H1 (cell line): ENCODE measurements at regions not wholly inside any gene's neighbourhood (a gene's known extent, or its start where the extent isn't known, plus 50 kb on each side); places are given as distances from the start of the nearest gene placed in this dataset.

Experiments
- CTCF ChIA-PET: fragments of 300-600 bp; sonication (Branson Sonifier 250); formaldehyde crosslinking; loops from one replicate; lab custom pipeline; 2021; ENCODE audit not compliant: partially characterized antibody; lab: Charles Lee
- POLR2A ChIA-PET: fragments of 300-600 bp; sonication (Branson Sonifier 250); formaldehyde crosslinking; loops from one replicate; lab custom pipeline; 2021; ENCODE audit warnings: inconsistent platforms; ENCODE audit not compliant: partially characterized antibody; lab: Charles Lee
- DNase-seq, 2 experiments: peaks; one replicate each; pipeline versions ENCODE4 v3.0.0 to v3.0.0-alpha.2; 2010 to 2022; ENCODE audit warnings: low spot score in 2 of 2, low read depth in 1 of 2, mixed read lengths in 1 of 2
- FAIRE-seq: peaks from 2 replicates; lab custom pipeline; 2011; peaks lifted over from hg19 to GRCh38; lab: Jason Lieb, UNC
- H2AFZ ChIP-seq: 2 replicates; pipeline ENCODE4 v1.8.1; 2012; ENCODE audit warnings: low read length, inconsistent platforms
- H2AK5ac ChIP-seq: 2 replicates; pipeline ENCODE4 v1.6.1; 2013; ENCODE audit warnings: low read depth, low read length
- H2BK120ac ChIP-seq: replicated peaks from 2 replicates; pipeline ENCODE3; 2013; ENCODE audit warnings: low read depth, low read length, inconsistent platforms
- H2BK12ac ChIP-seq: 2 replicates; pipeline ENCODE4 v1.6.1; 2013; ENCODE audit warnings: low read depth, low read length
- H2BK15ac ChIP-seq: 2 replicates; pipeline ENCODE4 v1.6.1; 2013; ENCODE audit warnings: low read length
- H2BK20ac ChIP-seq: 2 replicates; pipeline ENCODE4 v1.6.1; 2013; ENCODE audit warnings: low read length
- H2BK5ac ChIP-seq: 2 replicates; pipeline ENCODE4 v1.6.1; 2013; ENCODE audit warnings: low read depth, low read length
- H3K14ac ChIP-seq: 2 replicates; pipeline ENCODE4 v1.6.1; 2013; ENCODE audit warnings: inconsistent platforms; ENCODE audit not compliant: insufficient read length
- H3K18ac ChIP-seq: 2 replicates; pipeline ENCODE4 v1.6.1; 2013; ENCODE audit warnings: low read length; ENCODE audit errors: extremely low read depth
- H3K23ac ChIP-seq: 2 replicates; pipeline ENCODE4 v1.6.1; 2013; ENCODE audit warnings: inconsistent platforms; ENCODE audit not compliant: insufficient read length
- H3K23me2 ChIP-seq: 2 replicates; pipeline ENCODE4 v1.6.1; 2013; ENCODE audit warnings: low read depth, low read length
- H3K27ac ChIP-seq: 2 replicates; pipeline ENCODE4 v1.6.1; 2011; ENCODE audit warnings: low read depth, low read length, inconsistent platforms
- H3K27me3 ChIP-seq, 4 experiments: replicated peaks in 1 of 4; 1 replicate in 1 of 4; 2 replicates in 3 of 4; pipeline versions ENCODE4 v1.6.1 to v1.8.1; 2011 to 2013; ENCODE audit warnings: low read length in 3 of 4, mild to moderate bottlenecking in 3 of 4, inconsistent platforms in 2 of 4, mixed read lengths in 2 of 4, moderate library complexity in 1 of 4; ENCODE audit not compliant: control insufficient read depth in 3 of 4, insufficient read depth in 3 of 4; ENCODE audit errors: extremely low read depth in 1 of 4
- H3K36me3 ChIP-seq, 4 experiments: 2 replicates each; pipeline versions ENCODE4 v1.6.1 to v1.8.1; 2011 to 2013; ENCODE audit warnings: mild to moderate bottlenecking in 4 of 4, low read length in 3 of 4, moderate library complexity in 2 of 4, control low read depth in 1 of 4, inconsistent platforms in 1 of 4; ENCODE audit not compliant: insufficient read depth in 4 of 4, control insufficient read depth in 2 of 4
- H3K4ac ChIP-seq: replicated peaks from 2 replicates; pipeline ENCODE3; 2013; ENCODE audit warnings: low read length, low read depth, mixed read lengths, inconsistent platforms; ENCODE audit not compliant: insufficient read length
- H3K4me1 ChIP-seq, 4 experiments: replicated peaks in 1 of 4; 1 replicate in 1 of 4; 2 replicates in 3 of 4; pipeline versions ENCODE4 v1.6.1 to v1.8.1; 2011 to 2013; ENCODE audit warnings: low read length in 3 of 4, inconsistent platforms in 2 of 4, mixed read lengths in 1 of 4; ENCODE audit not compliant: insufficient read depth in 4 of 4, control insufficient read depth in 3 of 4
- H3K4me2 ChIP-seq, 2 experiments: 2 replicates each; pipeline versions ENCODE4 v1.6.1 to v1.8.1; 2011 to 2013; ENCODE audit warnings: low read depth in 2 of 2, low read length in 2 of 2, control low read depth in 1 of 2, inconsistent platforms in 1 of 2, mild to moderate bottlenecking in 1 of 2; ENCODE audit not compliant: insufficient read depth in 1 of 2
- H3K4me3 ChIP-seq, 4 experiments: fragments of 200-600, 300-600 bp in 1 of 4; sonication (generic), shearing (Covaris generic), sonication (Bioruptor Twin) in 1 of 4; 2 replicates each; pipeline versions ENCODE4 v1.5.1 to v1.8.1; 2011 to 2016; ENCODE audit warnings: low read length in 4 of 4, low read depth in 3 of 4, control low read depth in 2 of 4, inconsistent platforms in 2 of 4, mild to moderate bottlenecking in 2 of 4, mixed read lengths in 1 of 4, moderate library complexity in 1 of 4; ENCODE audit not compliant: insufficient read depth in 2 of 4; ENCODE audit errors: extremely low read depth in 1 of 4
- H3K56ac ChIP-seq: replicated peaks from 2 replicates; pipeline ENCODE3; 2013; ENCODE audit warnings: low read depth, mild to moderate bottlenecking, mixed read lengths, low read length, inconsistent platforms; ENCODE audit not compliant: insufficient read length
- H3K79me1 ChIP-seq: 2 replicates; pipeline ENCODE4 v1.6.1; 2013; ENCODE audit warnings: low read depth, low read length, control low read depth
- H3K79me2 ChIP-seq, 2 experiments: 2 replicates each; pipeline versions ENCODE4 v1.6.1 to v1.8.1; 2012 to 2013; ENCODE audit warnings: low read length in 2 of 2, mild to moderate bottlenecking in 2 of 2, inconsistent platforms in 1 of 2; ENCODE audit not compliant: insufficient read depth in 2 of 2, control insufficient read depth in 1 of 2
- H3K9ac ChIP-seq, 4 experiments: replicated peaks in 1 of 4; 1 replicate in 1 of 4; 2 replicates in 3 of 4; pipeline versions ENCODE4 v1.6.1 to v1.8.1; 2011 to 2013; ENCODE audit warnings: low read depth in 3 of 4, low read length in 3 of 4, control low read depth in 2 of 4, mild to moderate bottlenecking in 2 of 4, moderate library complexity in 2 of 4, inconsistent platforms in 1 of 4; ENCODE audit errors: extremely low read depth in 1 of 4
- H3K9me3 ChIP-seq, 2 experiments: 2 replicates each; pipeline versions ENCODE4 v1.6.1 to v1.8.1; 2012 to 2013; ENCODE audit warnings: mild to moderate bottlenecking in 2 of 2, moderate library complexity in 2 of 2, control low read depth in 1 of 2, inconsistent platforms in 1 of 2, low read depth in 1 of 2, low read length in 1 of 2, mixed read lengths in 1 of 2; ENCODE audit not compliant: insufficient read depth in 2 of 2
- H4K20me1 ChIP-seq, 2 experiments: replicated peaks in 1 of 2; 2 replicates each; pipeline versions ENCODE3 to v1.8.1; 2011 to 2013; ENCODE audit warnings: inconsistent platforms in 2 of 2, low read length in 2 of 2, mild to moderate bottlenecking in 1 of 2; ENCODE audit not compliant: insufficient read depth in 2 of 2, control insufficient read depth in 1 of 2
- H4K5ac ChIP-seq: 2 replicates; pipeline ENCODE4 v1.6.1; 2013; ENCODE audit warnings: low read length, low read depth, mixed read lengths, inconsistent platforms; ENCODE audit not compliant: insufficient read length
- H4K8ac ChIP-seq: 2 replicates; pipeline ENCODE4 v1.8.0; 2013; ENCODE audit warnings: mild to moderate bottlenecking, moderate library complexity, low read length, inconsistent platforms; ENCODE audit not compliant: insufficient read depth; ENCODE audit errors: extremely low read depth
- H4K91ac ChIP-seq: replicated peaks from 2 replicates; pipeline ENCODE3; 2013; ENCODE audit warnings: low read length, mixed read lengths, inconsistent platforms; ENCODE audit not compliant: insufficient read length
- CREB1 ChIP-seq: IDR thresholded peaks from 2 replicates; pipeline ENCODE4 v1.6.1; 2012; ENCODE audit warnings: inconsistent platforms
- KDM4A ChIP-seq: IDR thresholded peaks from one replicate; pipeline ENCODE4 v1.7.1; 2012; ENCODE audit warnings: low read depth, mild to moderate bottlenecking, moderate library complexity, low read length, inconsistent platforms; ENCODE audit not compliant: severe bottlenecking
- SIRT6 ChIP-seq: IDR thresholded peaks from one replicate; pipeline ENCODE4 v1.7.1; 2012; ENCODE audit warnings: low read length, inconsistent platforms
- WGBS, 2 experiments: shearing (Covaris generic) in 1 of 2; methylation state at CpG; one replicate each; pipeline versions ENCODE4 v1.1.6 to v1.1.7; 2013 to 2015; ENCODE audit warnings: low lambda C conversion rate in 2 of 2, mixed read lengths in 2 of 2, inconsistent platforms in 1 of 2, low coverage in 1 of 2, missing lambda C conversion rate in 1 of 2; ENCODE audit not compliant: insufficient replicate concordance in 2 of 2, insufficient coverage in 1 of 2, insufficient read length in 1 of 2; ENCODE audit errors: extremely low coverage in 1 of 2, missing lambda C conversion rate in 1 of 2; 5-methylcytosine and 5-hydroxymethylcytosine counted together

DNA sequence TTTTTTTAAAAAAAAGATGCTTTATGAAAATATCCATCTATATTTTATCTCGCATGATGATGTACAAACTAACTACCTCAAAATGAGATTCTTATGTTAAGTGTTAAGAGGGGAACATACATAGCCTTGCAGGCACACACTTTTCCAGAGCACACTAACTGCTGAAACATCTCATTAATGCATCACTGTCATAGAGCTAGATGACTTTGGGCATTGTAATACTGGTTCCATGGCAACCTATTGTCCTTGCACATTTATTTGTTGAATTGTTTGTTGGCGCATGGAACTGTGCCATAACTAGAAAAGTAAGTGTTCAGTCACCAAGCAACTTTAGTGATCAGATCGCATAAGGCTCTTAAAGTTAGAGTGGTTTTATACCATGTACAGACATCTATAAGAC lies 348.3 kb downstream of the GALC start:
- H3K4ac ChIP-seq: no peak overlapping the region
- H4K20me1 ChIP-seq: no peaks in the 10 kb centered on the region
- H3K4me3 ChIP-seq: no peak overlapping the region
- H3K27ac ChIP-seq: no peak overlapping the region
- DNase-seq (no peak), FAIRE-seq (no peak)
- H3K4me2 ChIP-seq: no peak overlapping the region
- H3K27me3 ChIP-seq: no peaks in the 10 kb centered on the region
- no peak overlapping the region for H4K91ac ChIP-seq
- no peak for TF ChIP-seq CREB1
- no peak for TF ChIP-seq KDM4A
- TF ChIP-seq SIRT6: no peak
- H3K56ac ChIP-seq: no peak overlapping the region
- H2BK120ac ChIP-seq: no peak overlapping the region
- H3K9ac ChIP-seq: no peak overlapping the region
- no peaks in the 10 kb centered on the region for H3K79me2 ChIP-seq
- WGBS, 2 experiments: 86% methylated on average over 3 of the region's 3 CpGs; no CpG with 5 or more reads in 1 of the 2 experiments
- H2BK5ac ChIP-seq: no peak overlapping the region
- H4K8ac ChIP-seq: no peak overlapping the region
- H3K79me1 ChIP-seq: no peaks in the 10 kb centered on the region
- H3K4me1 ChIP-seq: no peaks in the 10 kb centered on the region
- H2BK12ac ChIP-seq: no peak overlapping the region
- no peak overlapping the region for H2AFZ ChIP-seq
- H3K23me2 ChIP-seq: no peaks in the 10 kb centered on the region
- H2BK20ac ChIP-seq: no peak overlapping the region
- no peak overlapping the region for H3K18ac ChIP-seq
- H3K14ac ChIP-seq: no peak overlapping the region
- no peak overlapping the region for H3K23ac ChIP-seq
- no peaks in the 10 kb centered on the region for H3K36me3 ChIP-seq
- peaks cover 7 to 11% of the 10 kb centered on the region in 2 experiments for H3K9me3 ChIP-seq
- ChIA-PET CTCF (no interaction called here), POLR2A (no interaction called here)
- H2AK5ac ChIP-seq: no peak overlapping the region
- H4K5ac ChIP-seq: no peak overlapping the region
- H2BK15ac ChIP-seq: no peak overlapping the region
